Smooth muscle cell (in vitro differentiated cells): ENCODE measurements at regions not wholly inside any gene's neighbourhood (a gene's known extent, or its start where the extent isn't known, plus 50 kb on each side); places are given as distances from the start of the nearest gene placed in this dataset.

Source experiments
- DNase-seq: peaks from one replicate; lab custom pipeline; 2025; ENCODE audit not compliant: unreplicated experiment; lab: John Stamatoyannopoulos, UW
- H2AFZ ChIP-seq: fragments of 200-600 bp; sonication (generic); 2 replicates; pipeline ENCODE4 v1.6.0; 2016; ENCODE audit warnings: antibody characterized with exemption, low read depth, mild to moderate bottlenecking
- H3F3A ChIP-seq: fragments of 200-600 bp; sonication (generic); 2 replicates; pipeline ENCODE4 v1.6.0; 2017; ENCODE audit warnings: antibody characterized with exemption, low read depth
- H3K27ac ChIP-seq: fragments of 200-600 bp; sonication (generic); 2 replicates; pipeline ENCODE4 v1.5.1; 2016; ENCODE audit warnings: low read depth, mild to moderate bottlenecking
- H3K27me3 ChIP-seq: fragments of 200-600 bp; sonication (generic); 2 replicates; pipeline ENCODE4 v1.6.1; 2016; ENCODE audit warnings: low read depth, mild to moderate bottlenecking
- H3K36me3 ChIP-seq: fragments of 200-600 bp; sonication (generic); 2 replicates; pipeline ENCODE4 v1.5.1; 2016; ENCODE audit warnings: low read depth
- H3K4me1 ChIP-seq: fragments of 200-600 bp; sonication (generic); 2 replicates; pipeline ENCODE4 v1.5.1; 2016; ENCODE audit warnings: low read depth
- H3K4me2 ChIP-seq: fragments of 200-600 bp; sonication (generic); 2 replicates; pipeline ENCODE4 v1.6.0; 2016; ENCODE audit warnings: mild to moderate bottlenecking
- H3K4me3 ChIP-seq: fragments of 200-600 bp; sonication (generic); 2 replicates; pipeline ENCODE4 v1.5.1; 2016; ENCODE audit warnings: mild to moderate bottlenecking
- H3K79me2 ChIP-seq: fragments of 200-600 bp; sonication (generic); 2 replicates; pipeline ENCODE4 v1.6.0; 2016; ENCODE audit warnings: low read depth, mild to moderate bottlenecking
- H3K9ac ChIP-seq: fragments of 200-600 bp; sonication (generic); 2 replicates; pipeline ENCODE4 v1.6.0; 2016; ENCODE audit warnings: low read depth
- H3K9me3 ChIP-seq: fragments of 200-600 bp; sonication (generic); replicated peaks from 2 replicates; pipeline ENCODE4 v1.5.1; 2016; ENCODE audit warnings: low read depth
- H4K20me1 ChIP-seq: fragments of 200-600 bp; sonication (generic); 2 replicates; pipeline ENCODE4 v1.6.0; 2016; ENCODE audit warnings: low read depth
- CTCF ChIP-seq: fragments of 200-600 bp; sonication (generic); IDR thresholded peaks from 2 replicates; pipeline ENCODE4 v1.5.1; 2017; ENCODE audit warnings: borderline replicate concordance, mild to moderate bottlenecking, antibody characterized with exemption; ENCODE audit not compliant: insufficient read depth, poor library complexity, severe bottlenecking
- whole genome bisulfite sequencing: methylation state at CpG from one replicate; pipeline ENCODE4 v1.1.7; 2016; ENCODE audit warnings: low lambda C conversion rate; 5-methylcytosine and 5-hydroxymethylcytosine counted together

GRCh38 chr16:54417384-54417783 lies 130.8 kb upstream of the IRX3 start:
- Histone ChIP-seq H3K79me2 (no peaks in the 10 kb centered on the region), H4K20me1 (no peaks in the 10 kb centered on the region), H3K9me3 (no peaks in the 10 kb centered on the region), H3F3A (no peaks in the 10 kb centered on the region), H3K27ac (no peak overlapping the region), H2AFZ (no peak overlapping the region), H3K4me3 (no peak overlapping the region), H3K36me3 (no peaks in the 10 kb centered on the region), H3K4me1 (no peaks in the 10 kb centered on the region), H3K27me3 (peaks cover 39% of the 10 kb centered on the region), H3K9ac (no peak overlapping the region), H3K4me2 (no peak overlapping the region)
- WGBS = 55% methylated on average over 2 of the region's 2 CpGs
- TF ChIP-seq CTCF = no peak
- DNase-seq = no peak

- H3K27ac ChIP-seq = no peak overlapping the region
- 95% methylated on average over 7 of the region's 7 CpGs for WGBS
Measured at GRCh38 chr16:54414671-54415070, 128.1 kb upstream of the IRX3 start.

GRCh38 chr16:54412777-54413455 lies 126.3 kb upstream of the IRX3 start:
- no peaks in the 10 kb centered on the region for H3K9me3 ChIP-seq
- no peak overlapping the region for H3K4me3 ChIP-seq
- no peak for DNase-seq
- no peak overlapping the region for H2AFZ ChIP-seq
- H3K27me3 ChIP-seq = peaks cover 51% of the 10 kb centered on the region
- H3K4me2 ChIP-seq = no peak overlapping the region
- H3K36me3 ChIP-seq = no peaks in the 10 kb centered on the region
- no peaks in the 10 kb centered on the region for H4K20me1 ChIP-seq
- no peak overlapping the region for H3K9ac ChIP-seq
- no peaks in the 10 kb centered on the region for H3F3A ChIP-seq
- H3K79me2 ChIP-seq = no peaks in the 10 kb centered on the region
- WGBS = 92% methylated on average over 7 of the region's 7 CpGs
- TF ChIP-seq CTCF = no peak
- H3K4me1 ChIP-seq = no peaks in the 10 kb centered on the region
- H3K27ac ChIP-seq = no peak overlapping the region

More at GRCh38 chr16:54414671-54415070, 128.1 kb upstream of the IRX3 start:
- Histone ChIP-seq H3K36me3 (no peaks in the 10 kb centered on the region), H3K27me3 (peaks cover 55% of the 10 kb centered on the region), H3K9ac (no peak overlapping the region), H3K9me3 (no peaks in the 10 kb centered on the region), H4K20me1 (no peaks in the 10 kb centered on the region), H3F3A (no peaks in the 10 kb centered on the region), H3K4me2 (no peak overlapping the region), H3K4me1 (no peaks in the 10 kb centered on the region), H2AFZ (no peak overlapping the region), H3K79me2 (no peaks in the 10 kb centered on the region), H3K4me3 (no peak overlapping the region)
- DNase-seq = no peak
- no peak for TF ChIP-seq CTCF

GRCh38 chr16:54412037-54412436 lies 125.5 kb upstream of the IRX3 start:
- Histone ChIP-seq H3K36me3 (no peaks in the 10 kb centered on the region), H4K20me1 (no peaks in the 10 kb centered on the region), H3F3A (no peaks in the 10 kb centered on the region), H3K4me3 (no peak overlapping the region), H3K27ac (no peak overlapping the region), H3K27me3 (peaks cover 51% of the 10 kb centered on the region), H2AFZ (no peak overlapping the region), H3K4me2 (no peak overlapping the region), H3K9me3 (no peaks in the 10 kb centered on the region), H3K79me2 (no peaks in the 10 kb centered on the region), H3K9ac (no peak overlapping the region), H3K4me1 (no peaks in the 10 kb centered on the region)
- WGBS = 65% methylated on average over 11 of the region's 11 CpGs
- DNase-seq = no peak
- TF ChIP-seq CTCF = no peak
